ENCODE measurements at regions not wholly inside any gene's neighbourhood (a gene's known extent, or its start where the extent isn't known, plus 50 kb on each side); places are given as distances from the start of the nearest gene placed in this dataset.
"Not testable (repeated sequence)": the region's sequence is repeated elsewhere in the genome, so short reads cannot be mapped to it uniquely, and the experiment has no call there.

GRCh38 chr2:226466589-226466988 lies 333.0 kb downstream of the IRS1 start:
- DNase-seq: no peak

GRCh38 chr2:226466124-226466523 lies 333.5 kb downstream of the IRS1 start:
- DNase-seq: no peak

GRCh38 chr2:226464380-226464779 lies 335.2 kb downstream of the IRS1 start:
- no peak for DNase-seq

- DNase-seq: no peak
These were observed 336.5 kb downstream of the IRS1 start for GRCh38 chr2:226463154-226463553.

- DNase-seq: no peak
These were observed 337.6 kb downstream of the IRS1 start for GRCh38 chr2:226461981-226462380.

GRCh38 chr2:226456144-226456543 lies 343.5 kb downstream of the IRS1 start:
- not testable (repeated sequence) for DNase-seq

GRCh38 chr2:226452768-226453167 lies 346.9 kb downstream of the IRS1 start:
- DNase-seq: no peak

- DNase-seq: no peak
These were observed 348.1 kb downstream of the IRS1 start for GRCh38 chr2:226451486-226451885.

- DNase-seq: no peak
These were observed 349.5 kb downstream of the IRS1 start for GRCh38 chr2:226450141-226450540.

GRCh38 chr2:226447338-226448300 lies 352.0 kb downstream of the IRS1 start:
- no peak for DNase-seq

- DNase-seq: no peak
These were observed 353.1 kb downstream of the IRS1 start for GRCh38 chr2:226446406-226447001.

- no peak for DNase-seq
These were observed 354.3 kb downstream of the IRS1 start for GRCh38 chr2:226445216-226445861.

- DNase-seq: no peak
These were observed 356.5 kb downstream of the IRS1 start for GRCh38 chr2:226443112-226443511.

GRCh38 chr2:226440127-226440918 lies 359.3 kb downstream of the IRS1 start:
- no peak for DNase-seq

GRCh38 chr2:226439337-226439736 lies 360.3 kb downstream of the IRS1 start:
- DNase-seq: no peak

GRCh38 chr2:226435146-226435545 lies 364.5 kb downstream of the IRS1 start:
- DNase-seq: no peak

GRCh38 chr2:226434702-226435101 lies 364.9 kb downstream of the IRS1 start:
- DNase-seq: no peak

GRCh38 chr2:226431288-226431948 lies 368.2 kb downstream of the IRS1 start:
- DNase-seq: no peak

- no peak for DNase-seq
These were observed 370.1 kb downstream of the IRS1 start for GRCh38 chr2:226429476-226429875.

- no peak for DNase-seq
These were observed 371.9 kb downstream of the IRS1 start for GRCh38 chr2:226427538-226428307.

GRCh38 chr2:226426292-226426736 lies 373.3 kb downstream of the IRS1 start:
- no peak for DNase-seq

All from GDM1 (cell line).